Fibroblast of skin of back (primary cell): ENCODE measurements at regions not wholly inside any gene's neighbourhood (a gene's known extent, or its start where the extent isn't known, plus 50 kb on each side); places are given as distances from the start of the nearest gene placed in this dataset.

Source experiments
- DNase-seq: peaks from one replicate; pipeline ENCODE4 v3.0.0-alpha.2; 2013

- no peak for DNase-seq
These were observed 62.7 kb upstream of the MAPRE2 start for GRCh38 chr18:34978533-34978893.

- DNase-seq, result peak; percentile 98
These were observed 62.1 kb upstream of the MAPRE2 start for GRCh38 chr18:34978953-34979608.

GRCh38 chr18:34981487-34981886 is 59.7 kb upstream of the MAPRE2 start:
- DNase-seq, result no peak

GRCh38 chr18:34985963-34986362 is 55.2 kb upstream of the MAPRE2 start:
- DNase-seq, result no peak

GRCh38 chr18:34990597-34990996 is 50.6 kb upstream of the MAPRE2 start:
- peak; percentile 48 for DNase-seq

GRCh38 chr18:34991152-34991551 is 50.1 kb upstream of the MAPRE2 start:
- no peak for DNase-seq
